ENCODE measurements at regions not wholly inside any gene's neighbourhood (a gene's known extent, or its start where the extent isn't known, plus 50 kb on each side); places are given as distances from the start of the nearest gene placed in this dataset.

DNA sequence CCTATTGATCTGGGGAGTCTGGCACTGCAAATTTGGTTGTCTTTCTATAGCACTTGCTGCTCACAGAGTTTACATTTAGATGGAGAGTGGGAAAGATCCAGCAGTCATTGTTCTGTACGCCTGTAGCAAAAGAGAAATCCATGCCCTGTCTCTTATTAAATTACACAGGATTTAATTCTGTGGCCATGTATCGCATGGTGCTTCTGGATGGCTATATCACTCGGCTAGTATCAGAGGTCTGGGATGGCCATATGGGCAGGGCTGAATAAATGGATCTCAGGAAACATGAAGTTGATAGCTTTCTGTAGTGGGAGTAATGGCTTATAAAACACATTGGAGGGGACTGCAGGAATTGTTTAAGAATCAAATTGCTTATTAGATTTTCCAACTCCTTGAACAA lies 325.8 kb upstream of the DPH6 start:
- TF ChIP-seq CTCF (conservative IDR thresholded peaks at IDR 0.05): no peak
- no peak for TF ChIP-seq ZFX (IDR thresholded peaks at IDR 0.05)

All from C4-2B (cell line).